ENCODE measurements at regions not wholly inside any gene's neighbourhood (a gene's known extent, or its start where the extent isn't known, plus 50 kb on each side); places are given as distances from the start of the nearest gene placed in this dataset.

DNA sequence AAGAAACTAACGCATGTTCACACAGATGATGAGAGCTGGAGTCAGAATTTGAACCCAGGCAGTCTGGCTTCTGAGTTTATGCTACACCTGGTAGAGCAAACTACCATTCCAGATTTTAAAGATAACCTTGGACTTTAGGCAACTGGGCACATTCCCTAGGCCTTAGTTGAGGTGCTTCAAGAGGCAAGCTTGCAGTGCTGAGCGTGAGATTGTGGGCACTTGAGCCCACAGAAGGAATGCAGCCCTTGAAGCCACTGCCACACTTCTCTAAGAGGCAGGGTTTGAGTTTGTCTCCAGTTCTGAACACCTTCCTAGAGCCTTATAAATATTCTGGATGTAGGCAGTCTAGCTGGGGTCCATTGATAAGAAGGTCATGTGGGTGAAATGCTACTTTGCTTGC, 216.1 kb upstream of the SLC14A2 start:
- Histone ChIP-seq H3K4me3 (ENCODE audit: low read length) (no peak overlapping the region), H3K79me2 (ENCODE audit: low read length) (no peaks in the 10 kb centered on the region), H3K4me2 (ENCODE audit: low read depth, low read length, poor library complexity, severe bottlenecking) (peak overlapping the region; percentile 50), H3K4me1 (ENCODE audit: low read length) (peaks cover 20% of the 10 kb centered on the region), H4K20me1 (ENCODE audit: insufficient read depth, low read depth, low read length) (no peaks in the 10 kb centered on the region), H3K27ac (ENCODE audit: low read length) (no peak overlapping the region), H3K9me3 (ENCODE audit: low read length) (no peaks in the 10 kb centered on the region), H3K36me3 (ENCODE audit: insufficient read depth, low read length) (no peaks in the 10 kb centered on the region), H3K27me3 (ENCODE audit: low read length) (no peaks in the 10 kb centered on the region), H3K9ac (ENCODE audit: low read length) (peak overlapping the region; percentile 23; the same call in 1 of the 2 replicates), H2AFZ (ENCODE audit: low read length) (no peak overlapping the region), H3K9me2 (replicated peaks; ENCODE audit: insufficient read depth, low read length) (no peaks in the 10 kb centered on the region)
- no peak for DNase-seq

- H3K4me2 ChIP-seq (ENCODE audit: low read depth, low read length, poor library complexity, severe bottlenecking): peak overlapping the region; percentile 50
- H4K20me1 ChIP-seq (ENCODE audit: insufficient read depth, low read depth, low read length): no peaks in the 10 kb centered on the region
- no peaks in the 10 kb centered on the region for H3K79me2 ChIP-seq (ENCODE audit: low read length)
- no peaks in the 10 kb centered on the region for H3K27me3 ChIP-seq (ENCODE audit: low read length)
- no peak overlapping the region for H3K27ac ChIP-seq (ENCODE audit: low read length)
- H3K9me2 ChIP-seq (replicated peaks; ENCODE audit: insufficient read depth, low read length): no peaks in the 10 kb centered on the region
- no peak overlapping the region for H3K4me3 ChIP-seq (ENCODE audit: low read length)
- no peak overlapping the region for H2AFZ ChIP-seq (ENCODE audit: low read length)
- H3K36me3 ChIP-seq (ENCODE audit: insufficient read depth, low read length): no peaks in the 10 kb centered on the region
- DNase-seq: peak; percentile 58
- no peaks in the 10 kb centered on the region for H3K9me3 ChIP-seq (ENCODE audit: low read length)
- peak overlapping the region; percentile 23; the same call in 1 of the 2 replicates for H3K9ac ChIP-seq (ENCODE audit: low read length)
- peaks cover 17% of the 10 kb centered on the region for H3K4me1 ChIP-seq (ENCODE audit: low read length)
Measured at GRCh38 chr18:45399643-45400042, 215.6 kb upstream of the SLC14A2 start.

- Histone ChIP-seq H3K27me3 (ENCODE audit: low read length) (no peaks in the 10 kb centered on the region), H3K79me2 (ENCODE audit: low read length) (no peaks in the 10 kb centered on the region), H3K4me1 (ENCODE audit: low read length) (peaks cover 17% of the 10 kb centered on the region), H2AFZ (ENCODE audit: low read length) (no peak overlapping the region), H3K4me3 (ENCODE audit: low read length) (no peak overlapping the region), H3K9me3 (ENCODE audit: low read length) (no peaks in the 10 kb centered on the region), H3K4me2 (ENCODE audit: low read depth, low read length, poor library complexity, severe bottlenecking) (no peak overlapping the region), H3K36me3 (ENCODE audit: insufficient read depth, low read length) (no peaks in the 10 kb centered on the region), H3K9ac (ENCODE audit: low read length) (no peak overlapping the region), H3K9me2 (replicated peaks; ENCODE audit: insufficient read depth, low read length) (no peaks in the 10 kb centered on the region), H3K27ac (ENCODE audit: low read length) (no peak overlapping the region), H4K20me1 (ENCODE audit: insufficient read depth, low read depth, low read length) (no peaks in the 10 kb centered on the region)
- DNase-seq: no peak
Measured at GRCh38 chr18:45402485-45403056, 212.7 kb upstream of the SLC14A2 start.

GRCh38 chr18:45403341-45404049, 211.8 kb upstream of the SLC14A2 start:
- Histone ChIP-seq H3K27ac (ENCODE audit: low read length) (no peak overlapping the region), H3K36me3 (ENCODE audit: insufficient read depth, low read length) (no peaks in the 10 kb centered on the region), H3K4me1 (ENCODE audit: low read length) (peaks cover 17% of the 10 kb centered on the region), H3K9ac (ENCODE audit: low read length) (no peak overlapping the region), H4K20me1 (ENCODE audit: insufficient read depth, low read depth, low read length) (no peaks in the 10 kb centered on the region), H3K79me2 (ENCODE audit: low read length) (no peaks in the 10 kb centered on the region), H3K9me2 (replicated peaks; ENCODE audit: insufficient read depth, low read length) (no peaks in the 10 kb centered on the region), H3K9me3 (ENCODE audit: low read length) (no peaks in the 10 kb centered on the region), H2AFZ (ENCODE audit: low read length) (no peak overlapping the region), H3K27me3 (ENCODE audit: low read length) (no peaks in the 10 kb centered on the region), H3K4me3 (ENCODE audit: low read length) (no peak overlapping the region), H3K4me2 (ENCODE audit: low read depth, low read length, poor library complexity, severe bottlenecking) (no peak overlapping the region)
- no peak for DNase-seq

- no peak overlapping the region for H3K4me2 ChIP-seq (ENCODE audit: low read depth, low read length, poor library complexity, severe bottlenecking)
- no peaks in the 10 kb centered on the region for H3K36me3 ChIP-seq (ENCODE audit: insufficient read depth, low read length)
- no peak overlapping the region for H3K9ac ChIP-seq (ENCODE audit: low read length)
- H3K79me2 ChIP-seq (ENCODE audit: low read length): no peaks in the 10 kb centered on the region
- H3K9me3 ChIP-seq (ENCODE audit: low read length): no peaks in the 10 kb centered on the region
- no peak overlapping the region for H2AFZ ChIP-seq (ENCODE audit: low read length)
- no peaks in the 10 kb centered on the region for H3K4me1 ChIP-seq (ENCODE audit: low read length)
- H4K20me1 ChIP-seq (ENCODE audit: insufficient read depth, low read depth, low read length): no peaks in the 10 kb centered on the region
- no peaks in the 10 kb centered on the region for H3K9me2 ChIP-seq (replicated peaks; ENCODE audit: insufficient read depth, low read length)
- H3K4me3 ChIP-seq (ENCODE audit: low read length): no peak overlapping the region
- no peak for DNase-seq
- no peaks in the 10 kb centered on the region for H3K27me3 ChIP-seq (ENCODE audit: low read length)
- H3K27ac ChIP-seq (ENCODE audit: low read length): no peak overlapping the region
Measured at GRCh38 chr18:45408218-45408617, 207.1 kb upstream of the SLC14A2 start.

GRCh38 chr18:45409971-45410370, 205.3 kb upstream of the SLC14A2 start:
- no peak overlapping the region for H3K4me2 ChIP-seq (ENCODE audit: low read depth, low read length, poor library complexity, severe bottlenecking)
- H3K36me3 ChIP-seq (ENCODE audit: insufficient read depth, low read length): no peaks in the 10 kb centered on the region
- no peak overlapping the region for H3K9ac ChIP-seq (ENCODE audit: low read length)
- no peak overlapping the region for H3K4me3 ChIP-seq (ENCODE audit: low read length)
- no peaks in the 10 kb centered on the region for H3K9me3 ChIP-seq (ENCODE audit: low read length)
- H4K20me1 ChIP-seq (ENCODE audit: insufficient read depth, low read depth, low read length): no peaks in the 10 kb centered on the region
- no peaks in the 10 kb centered on the region for H3K9me2 ChIP-seq (replicated peaks; ENCODE audit: insufficient read depth, low read length)
- H3K4me1 ChIP-seq (ENCODE audit: low read length): peaks cover 2% of the 10 kb centered on the region; the same call in 1 of the 2 replicates
- no peak overlapping the region for H3K27ac ChIP-seq (ENCODE audit: low read length)
- no peak for DNase-seq
- no peaks in the 10 kb centered on the region for H3K79me2 ChIP-seq (ENCODE audit: low read length)
- no peak overlapping the region for H2AFZ ChIP-seq (ENCODE audit: low read length)
- H3K27me3 ChIP-seq (ENCODE audit: low read length): no peaks in the 10 kb centered on the region

DNA sequence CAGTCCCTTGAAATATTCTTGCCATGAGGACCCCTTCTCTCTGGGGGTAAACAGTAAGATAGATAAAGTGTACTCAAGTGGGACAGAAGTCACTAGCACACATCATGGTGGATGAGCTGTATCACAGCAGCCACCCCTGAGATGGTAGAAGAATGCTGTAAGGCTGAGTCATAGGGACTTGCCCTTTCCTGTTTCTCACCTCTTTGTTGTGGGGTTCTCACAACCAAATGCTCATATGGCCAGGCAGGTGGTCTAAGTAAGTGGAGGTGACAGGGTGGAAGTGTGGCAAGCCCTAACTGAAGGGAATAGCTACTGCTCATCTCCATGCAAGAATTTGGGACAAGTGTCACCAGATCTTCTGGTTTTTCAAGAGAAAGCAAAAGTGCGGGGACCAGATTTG, 202.7 kb upstream of the SLC14A2 start:
- Histone ChIP-seq H2AFZ (ENCODE audit: low read length) (no peak overlapping the region), H3K79me2 (ENCODE audit: low read length) (no peaks in the 10 kb centered on the region), H3K9me3 (ENCODE audit: low read length) (no peaks in the 10 kb centered on the region), H3K4me2 (ENCODE audit: low read depth, low read length, poor library complexity, severe bottlenecking) (no peak overlapping the region), H3K36me3 (ENCODE audit: insufficient read depth, low read length) (no peaks in the 10 kb centered on the region), H3K9ac (ENCODE audit: low read length) (no peak overlapping the region), H3K9me2 (replicated peaks; ENCODE audit: insufficient read depth, low read length) (no peaks in the 10 kb centered on the region), H3K4me1 (ENCODE audit: low read length) (peaks cover 28% of the 10 kb centered on the region), H3K27me3 (ENCODE audit: low read length) (no peaks in the 10 kb centered on the region), H4K20me1 (ENCODE audit: insufficient read depth, low read depth, low read length) (no peaks in the 10 kb centered on the region), H3K4me3 (ENCODE audit: low read length) (no peak overlapping the region), H3K27ac (ENCODE audit: low read length) (no peak overlapping the region)
- DNase-seq: no peak

- Histone ChIP-seq H3K4me1 (ENCODE audit: low read length) (peaks cover 29% of the 10 kb centered on the region), H3K36me3 (ENCODE audit: insufficient read depth, low read length) (no peaks in the 10 kb centered on the region), H3K9me2 (replicated peaks; ENCODE audit: insufficient read depth, low read length) (no peaks in the 10 kb centered on the region), H3K27me3 (ENCODE audit: low read length) (no peaks in the 10 kb centered on the region), H4K20me1 (ENCODE audit: insufficient read depth, low read depth, low read length) (no peaks in the 10 kb centered on the region), H3K9ac (ENCODE audit: low read length) (no peak overlapping the region), H3K27ac (ENCODE audit: low read length) (no peak overlapping the region), H3K79me2 (ENCODE audit: low read length) (no peaks in the 10 kb centered on the region), H3K9me3 (ENCODE audit: low read length) (no peaks in the 10 kb centered on the region), H2AFZ (ENCODE audit: low read length) (no peak overlapping the region), H3K4me3 (ENCODE audit: low read length) (no peak overlapping the region), H3K4me2 (ENCODE audit: low read depth, low read length, poor library complexity, severe bottlenecking) (no peak overlapping the region)
- DNase-seq: no peak
Measured at GRCh38 chr18:45413180-45413836, 202.0 kb upstream of the SLC14A2 start.

All from Karpas-422 (cell line).